CD4-positive, alpha-beta T cell (primary cell): ENCODE measurements at regions not wholly inside any gene's neighbourhood (a gene's known extent, or its start where the extent isn't known, plus 50 kb on each side); places are given as distances from the start of the nearest gene placed in this dataset.

Experiments
- ATAC-seq: fragments of 200-7000 bp; cut with Tn5 transposase; one replicate; pipeline ENCODE4 v1.10.0; 2022; ENCODE audit warnings: mild to moderate bottlenecking; ENCODE audit not compliant: poor library complexity
- CTCF ChIA-PET: fragments of 350-600 bp; sonication (Branson Sonifier 250); formaldehyde crosslinking; loops from one replicate; lab custom pipeline; 2021; ENCODE audit warnings: antibody characterized with exemption, inconsistent platforms; lab: Charles Lee
- POLR2A ChIA-PET: fragments of 350-600 bp; sonication (Branson Sonifier 250); formaldehyde crosslinking; loops from one replicate; lab custom pipeline; 2021; ENCODE audit warnings: antibody characterized with exemption, inconsistent platforms; lab: Charles Lee
- DNase-seq, 14 experiments: peaks; one replicate each; pipeline ENCODE4 v3.0.0-alpha.2; 2013 to 2020; ENCODE audit warnings: mixed read lengths in 2 of 14
- H3K27ac ChIP-seq, 2 donors: one replicate each; pipeline versions ENCODE4 v1.5.1 to v1.7.0; 2013; ENCODE audit warnings: low read length in 2 of 2, low read depth in 1 of 2, mild to moderate bottlenecking in 1 of 2
- H3K27me3 ChIP-seq, 2 experiments: 1 replicate in 1 of 2; 2 replicates in 1 of 2; pipeline versions ENCODE4 v1.6.1 to v1.7.0; 2013; ENCODE audit warnings: low read length in 2 of 2, control low read depth in 1 of 2, mild to moderate bottlenecking in 1 of 2, moderate library complexity in 1 of 2; ENCODE audit not compliant: insufficient read depth in 2 of 2, control insufficient read depth in 1 of 2
- H3K36me3 ChIP-seq: one replicate; pipeline ENCODE4 v1.6.1; 2013; ENCODE audit warnings: low read length, control low read depth; ENCODE audit not compliant: insufficient read depth
- H3K4me1 ChIP-seq: one replicate; pipeline ENCODE4 v1.6.1; 2013; ENCODE audit warnings: low read length, control low read depth; ENCODE audit not compliant: insufficient read depth
- H3K4me3 ChIP-seq: one replicate; pipeline ENCODE4 v1.5.1; 2013; ENCODE audit warnings: mild to moderate bottlenecking, low read length, moderate library complexity
- H3K9me3 ChIP-seq, 2 experiments: 1 replicate in 1 of 2; 2 replicates in 1 of 2; pipeline versions ENCODE4 v1.6.1 to v1.7.0; 2013; ENCODE audit warnings: low read length in 2 of 2, mild to moderate bottlenecking in 2 of 2, control low read depth in 1 of 2, moderate library complexity in 1 of 2; ENCODE audit not compliant: control insufficient read depth in 1 of 2, insufficient read depth in 1 of 2
- H3K27ac Mint-ChIP-seq: one replicate; pipeline ENCODE4 v1.8.0; 2020; ENCODE audit warnings: mixed read lengths
- H3K27me3 Mint-ChIP-seq: one replicate; pipeline ENCODE4 v1.8.0; 2021; ENCODE audit warnings: mixed read lengths
- H3K36me3 Mint-ChIP-seq: one replicate; pipeline ENCODE4 v1.8.0; 2021; ENCODE audit warnings: low read depth, mixed read lengths
- H3K4me1 Mint-ChIP-seq: one replicate; pipeline ENCODE4 v1.8.0; 2021; ENCODE audit warnings: low read depth, mixed read lengths
- H3K4me3 Mint-ChIP-seq: one replicate; pipeline ENCODE4 v1.8.0; 2020; ENCODE audit warnings: mild to moderate bottlenecking, mixed read lengths
- H3K9me3 Mint-ChIP-seq: one replicate; pipeline ENCODE4 v1.8.0; 2020; ENCODE audit warnings: mixed read lengths
- CTCF ChIP-seq: fragments of 200-600 bp; IDR thresholded peaks from one replicate; pipeline ENCODE4 v1.8.0; 2022; ENCODE audit warnings: antibody characterized with exemption, mild to moderate bottlenecking
- intact Hi-C, 2 experiments: fragments of 100-400 bp; cut with DNase I in 1 of 2; cut with micrococcal nuclease in 1 of 2; formaldehyde crosslinking; loops; one replicate each; pipeline versions ENCODE4 v1.15.1 to v1.9.0; 2023 to 2025; cut with DNase I, micrococcal nuclease

GRCh38 chr6:134642819-134643218 is 307.1 kb downstream of the ALDH8A1 start:
- H3K9me3 ChIP-seq: no peaks in the 10 kb centered on the region
- CTCF ChIA-PET: interaction anchor here (2.4 to 2.8 kb wide), 2 partner anchors 464 to 486 kb away, joined by 17 to 24 read pairs; no protein-coding TSS in a partner anchor
- no peaks in the 10 kb centered on the region for H3K36me3 ChIP-seq
- H3K4me3 Mint-ChIP-seq: no peak overlapping the region
- TF ChIP-seq CTCF: no peak
- H3K9me3 Mint-ChIP-seq: no peaks in the 10 kb centered on the region
- no peaks in the 10 kb centered on the region for H3K36me3 Mint-ChIP-seq
- no peak overlapping the region for H3K27ac Mint-ChIP-seq
- peaks cover 5% of the 10 kb centered on the region for H3K4me1 Mint-ChIP-seq
- no peaks in the 10 kb centered on the region for H3K27me3 ChIP-seq
- POLR2A ChIA-PET: no interaction called here
- intact Hi-C loops: loop anchor here in 1 of 2 experiments (2.0 kb wide), 2 partner anchors 180 to 298 kb away; no protein-coding TSS in a partner anchor
- no peaks in the 10 kb centered on the region for H3K27me3 Mint-ChIP-seq
- H3K4me3 ChIP-seq: no peak overlapping the region
- no peak for ATAC-seq
- H3K27ac ChIP-seq: no peak overlapping the region
- no peaks in the 10 kb centered on the region for H3K4me1 ChIP-seq
- DNase-seq: no peak

- DNase-seq (no peak), ATAC-seq (no peak)
- Mint-ChIP-seq H3K9me3 (no peaks in the 10 kb centered on the region), H3K27me3 (no peaks in the 10 kb centered on the region), H3K4me1 (peaks cover 5% of the 10 kb centered on the region), H3K4me3 (no peak overlapping the region), H3K27ac (no peak overlapping the region), H3K36me3 (no peaks in the 10 kb centered on the region)
- intact Hi-C loops: loop anchor here in 1 of 2 experiments (2.0 kb wide), 2 partner anchors 181 to 299 kb away; no protein-coding TSS in a partner anchor
- H3K27me3 ChIP-seq: no peaks in the 10 kb centered on the region
- no peak overlapping the region for H3K27ac ChIP-seq
- ChIA-PET CTCF (interaction anchor here (1.6 to 2.8 kb wide), 3 partner anchors 298 to 485 kb away, joined by 4 to 24 read pairs (median 17); no protein-coding TSS in a partner anchor), POLR2A (interaction anchor here (2.5 kb wide), 1 partner anchor 468 kb away, joined by 23 read pairs; no protein-coding TSS in a partner anchor)
- TF ChIP-seq CTCF: no peak
- H3K9me3 ChIP-seq: no peaks in the 10 kb centered on the region
- no peaks in the 10 kb centered on the region for H3K4me1 ChIP-seq
- no peaks in the 10 kb centered on the region for H3K36me3 ChIP-seq
- H3K4me3 ChIP-seq: no peak overlapping the region
These were observed 307.6 kb downstream of the ALDH8A1 start for GRCh38 chr6:134642279-134642678.

GRCh38 chr6:134640975-134641429 is 308.9 kb downstream of the ALDH8A1 start:
- Mint-ChIP-seq H3K4me1 (peaks cover 11% of the 10 kb centered on the region), H3K4me3 (no peak overlapping the region), H3K27ac (no peak overlapping the region), H3K9me3 (no peaks in the 10 kb centered on the region), H3K36me3 (no peaks in the 10 kb centered on the region), H3K27me3 (no peaks in the 10 kb centered on the region)
- Histone ChIP-seq H3K4me1 (peaks cover 4% of the 10 kb centered on the region), H3K4me3 (no peak overlapping the region), H3K27ac (no peak overlapping the region), H3K9me3 (no peaks in the 10 kb centered on the region), H3K36me3 (no peaks in the 10 kb centered on the region), H3K27me3 (no peaks in the 10 kb centered on the region)
- CTCF ChIA-PET: interaction anchor here (0.5 to 2.8 kb wide), 31 partner anchors 9 to 530 kb away, joined by 3 to 31 read pairs (median 3); no protein-coding TSS in a partner anchor
- ATAC-seq: peak; percentile 97
- intact Hi-C loops: loop anchor here (1.0 to 2.0 kb wide), 4 partner anchors 182 to 467 kb away; no protein-coding TSS in a partner anchor
- POLR2A ChIA-PET: interaction anchor here (0.6 to 2.5 kb wide), 8 partner anchors 299 to 531 kb away, joined by 3 to 23 read pairs (median 4); no protein-coding TSS in a partner anchor
- TF ChIP-seq CTCF: peak; percentile 97
- DNase-seq: peak; percentile 63 to 89 (median 72)
